GM18502 (cell line): ENCODE measurements at regions not wholly inside any gene's neighbourhood (a gene's known extent, or its start where the extent isn't known, plus 50 kb on each side); places are given as distances from the start of the nearest gene placed in this dataset.

Source experiments
- ATAC-seq: cut with Tn5 transposase; IDR thresholded peaks from one replicate; pipeline ENCODE4 v1.9.1; 2021; ENCODE audit warnings: mild to moderate bottlenecking; ENCODE audit not compliant: unreplicated experiment, poor library complexity

DNA sequence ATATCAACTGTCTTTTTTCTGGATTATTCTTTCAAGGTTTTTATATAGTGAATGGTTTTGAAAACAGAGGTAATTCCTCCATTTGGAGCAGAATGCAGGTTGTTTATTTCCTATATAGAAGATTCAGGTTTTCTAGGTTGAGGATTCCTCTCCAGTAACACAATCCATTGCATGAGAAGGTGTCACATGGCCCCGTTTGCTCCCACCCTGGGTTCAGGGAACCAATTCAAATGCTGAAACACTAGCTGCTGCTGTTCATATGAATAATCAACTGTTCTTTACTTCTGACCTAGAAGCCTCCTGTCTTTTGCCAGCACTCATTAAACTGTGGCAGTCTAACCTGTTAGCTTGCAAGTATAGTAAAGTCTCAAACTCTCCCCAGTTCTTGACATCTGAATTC lies 1316.9 kb upstream of the TENM3 start:
- no peak for ATAC-seq

DNA sequence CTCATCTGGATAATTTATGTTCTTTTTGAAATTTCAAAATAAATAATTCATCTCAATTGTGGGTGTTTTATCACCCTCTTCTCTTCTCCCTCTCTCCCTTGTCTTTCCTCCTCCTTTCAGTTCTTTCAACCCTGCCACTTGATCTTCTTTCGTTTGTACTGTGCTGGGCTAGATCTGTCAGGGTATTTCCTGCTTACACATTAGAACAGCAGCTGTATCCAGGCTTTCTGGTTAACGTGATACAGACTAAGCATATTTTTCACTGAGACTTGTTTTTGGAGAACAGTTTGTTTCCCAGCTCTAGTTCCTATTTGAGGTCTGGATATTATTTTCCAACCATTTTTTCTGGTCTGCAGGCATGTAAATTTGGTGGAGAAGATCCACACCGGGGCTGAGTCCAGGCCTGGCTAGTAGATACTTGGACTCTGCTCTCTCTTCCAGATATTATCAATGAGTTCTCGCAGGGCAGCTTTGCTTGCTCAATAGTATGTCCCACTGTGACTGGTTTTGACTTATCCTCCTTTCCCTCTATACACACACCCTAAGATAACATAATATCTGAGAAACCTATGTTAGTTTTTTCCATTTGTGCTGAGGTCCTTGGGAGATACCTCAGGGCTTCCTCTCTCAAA lies 1310.7 kb upstream of the TENM3 start:
- ATAC-seq, result no peak

DNA sequence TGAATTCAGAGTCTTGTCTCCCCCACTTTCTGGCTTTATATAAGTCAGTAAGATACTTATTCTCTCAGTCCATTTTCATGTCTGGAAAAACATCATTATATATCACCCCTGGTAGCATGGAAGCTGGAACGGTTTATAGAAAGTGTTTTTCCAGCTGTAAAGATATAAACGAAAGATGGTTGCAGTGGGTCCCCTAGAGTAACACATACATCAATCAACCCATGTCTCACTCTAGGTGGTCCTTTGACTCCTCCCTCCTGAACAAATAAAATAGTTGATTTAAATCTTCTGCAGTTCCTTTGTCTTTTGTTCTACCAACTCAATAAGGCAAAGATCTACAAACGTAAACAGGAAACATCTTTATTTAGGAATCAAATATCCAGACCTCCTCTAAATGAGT lies 1306.1 kb upstream of the TENM3 start:
- no peak for ATAC-seq

DNA sequence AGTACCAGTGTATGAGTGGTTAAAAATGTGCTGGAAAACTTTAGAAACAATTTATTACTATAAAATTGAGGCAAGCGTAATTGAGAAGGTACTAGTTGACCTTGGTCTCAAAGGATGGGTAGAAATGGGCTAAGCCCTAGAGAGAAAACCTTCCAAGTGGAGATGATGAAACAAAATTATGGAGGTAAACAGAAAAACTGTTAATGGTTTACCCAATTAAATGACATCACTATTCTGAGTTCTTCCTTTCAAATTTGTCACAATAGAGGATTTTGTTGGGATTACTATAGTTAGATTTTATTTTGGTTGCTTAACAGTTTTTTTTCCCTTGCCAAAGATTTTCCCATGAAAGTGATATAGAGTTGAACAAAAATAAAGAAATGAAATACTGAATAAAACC lies 1302.5 kb upstream of the TENM3 start:
- no peak for ATAC-seq

DNA sequence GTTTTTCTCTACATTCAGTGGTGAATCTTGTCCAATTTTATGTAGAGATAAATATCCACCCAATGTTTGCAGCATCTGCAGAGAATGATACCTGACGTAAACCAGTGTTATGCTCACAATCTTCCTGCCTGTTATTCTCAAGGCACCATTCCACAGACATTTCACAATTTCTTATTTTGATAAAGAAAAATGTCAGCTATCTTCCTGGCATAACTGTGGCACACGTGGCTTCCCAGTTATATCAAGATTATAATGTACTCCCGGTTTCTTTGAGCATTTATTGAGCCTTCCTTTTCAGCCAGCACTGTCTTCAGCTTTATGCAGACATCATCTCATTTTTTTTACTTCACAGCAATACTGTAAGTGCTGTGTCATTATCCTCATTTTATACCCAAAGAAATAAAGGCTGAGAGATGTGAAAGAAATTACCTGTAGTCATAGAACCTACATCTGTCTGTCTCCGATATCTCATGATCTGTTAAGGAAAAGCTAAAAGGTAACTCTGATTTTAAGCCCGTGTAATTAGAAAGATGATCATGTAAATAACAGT lies 1300.8 kb upstream of the TENM3 start:
- ATAC-seq, result no peak

DNA sequence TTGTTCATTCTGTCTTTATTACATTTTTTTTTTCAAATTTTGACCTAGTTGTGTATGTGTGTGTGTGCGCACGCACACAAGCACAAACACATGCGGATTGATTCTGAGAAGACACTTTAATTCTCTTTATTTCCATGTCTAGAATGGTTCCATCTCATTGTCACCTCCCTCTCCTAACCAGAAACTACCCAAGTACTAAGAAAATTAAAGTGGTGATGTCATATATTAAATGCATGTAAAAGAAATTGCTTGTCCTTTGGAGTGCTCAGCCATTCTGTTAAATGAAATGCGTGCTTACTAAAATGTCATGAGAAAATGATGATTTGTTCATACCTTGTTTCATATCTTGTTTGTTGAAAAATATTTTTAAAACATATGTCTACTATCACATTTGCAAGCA lies 1297.0 kb upstream of the TENM3 start:
- no peak for ATAC-seq

DNA sequence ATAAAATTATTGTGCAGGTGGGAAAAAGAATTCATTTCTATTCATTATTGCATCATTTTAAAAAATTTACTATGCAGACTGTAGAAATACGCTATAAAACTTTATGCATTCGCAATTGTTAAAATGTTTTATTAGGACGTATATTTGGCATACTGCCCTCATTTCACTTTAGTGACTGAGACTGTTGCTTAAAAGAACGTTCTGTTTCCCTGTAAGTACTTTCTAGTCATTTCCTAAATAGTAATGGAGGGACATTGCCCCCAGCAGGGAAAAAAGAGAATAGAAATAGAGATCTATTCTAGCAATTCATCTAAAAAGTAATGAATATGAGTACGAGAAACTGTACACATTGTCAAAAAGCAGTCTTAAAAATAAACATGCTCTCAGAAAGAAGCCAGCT lies 1295.8 kb upstream of the TENM3 start:
- no peak for ATAC-seq

DNA sequence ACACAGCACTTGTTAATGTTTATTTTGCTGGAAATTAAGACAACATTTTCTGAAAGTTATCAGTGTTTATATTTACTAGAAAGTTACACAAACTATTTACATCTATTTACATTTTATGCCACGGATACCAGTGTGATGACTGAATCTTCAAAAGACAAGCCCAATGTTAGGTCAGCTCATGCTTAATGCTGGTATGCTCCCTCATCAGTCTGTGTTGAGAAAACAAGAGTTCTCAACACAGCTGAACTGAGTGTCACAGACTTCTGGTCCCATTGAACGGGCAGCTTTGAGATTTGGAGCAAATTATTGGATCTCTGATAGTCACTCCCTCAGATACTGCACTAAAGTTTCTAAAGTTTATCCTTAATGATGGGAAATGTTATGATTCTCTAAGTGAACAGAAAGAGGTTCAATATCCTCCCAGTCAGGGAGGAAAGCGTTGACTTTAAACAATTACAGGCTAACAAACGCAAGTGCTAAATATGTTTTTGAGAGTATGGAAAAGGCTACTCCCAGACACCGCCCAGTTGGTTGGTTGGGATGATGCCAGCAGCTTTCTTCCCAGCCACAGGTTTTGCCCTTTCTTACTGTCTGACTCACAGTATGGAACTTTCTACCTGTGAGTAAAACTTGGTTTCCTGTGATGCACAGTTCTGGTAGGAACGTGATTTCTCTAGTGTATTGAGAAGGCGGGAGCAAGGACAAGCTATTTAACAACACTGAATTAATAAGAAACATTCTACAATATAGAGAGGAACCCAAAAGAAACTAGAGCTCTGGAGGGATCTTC lies 1293.6 kb upstream of the TENM3 start:
- ATAC-seq, result no peak

DNA sequence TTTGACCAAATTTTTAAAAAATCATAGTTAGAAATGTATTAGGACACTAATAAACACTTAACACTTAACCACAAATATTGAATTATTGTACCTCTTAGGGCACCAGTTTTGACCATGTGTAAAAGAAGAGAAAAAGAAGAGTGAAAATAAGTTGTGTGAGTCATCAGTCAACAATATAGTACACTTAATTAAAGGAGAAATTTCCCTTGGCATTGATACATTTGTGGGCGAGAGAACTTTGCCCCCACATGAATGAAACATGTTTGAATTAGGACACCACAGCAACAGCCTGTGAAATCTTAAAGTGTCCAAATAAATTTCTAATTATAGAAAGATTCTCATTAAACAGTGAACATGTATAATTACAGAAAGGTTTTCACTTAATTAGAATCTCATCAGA lies 1292.8 kb upstream of the TENM3 start:
- ATAC-seq, result no peak

DNA sequence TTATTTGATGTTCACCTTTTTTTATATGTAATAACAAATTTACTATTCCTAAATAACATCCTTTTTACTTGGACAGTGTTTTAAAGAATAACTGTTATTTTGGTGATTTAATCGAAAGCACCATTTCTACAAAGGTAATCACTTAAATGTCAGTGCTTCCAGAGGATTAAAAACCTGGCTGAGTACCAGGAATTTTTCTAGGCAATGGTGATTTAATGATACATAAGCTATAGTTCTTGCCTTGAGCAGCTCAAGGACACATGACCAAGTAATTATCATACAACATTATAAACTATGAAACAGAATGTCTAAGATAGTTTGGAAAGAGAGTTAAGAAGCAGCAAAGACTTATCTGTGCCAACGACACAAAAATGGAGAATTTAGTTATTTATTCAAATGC lies 1291.9 kb upstream of the TENM3 start:
- no peak for ATAC-seq

DNA sequence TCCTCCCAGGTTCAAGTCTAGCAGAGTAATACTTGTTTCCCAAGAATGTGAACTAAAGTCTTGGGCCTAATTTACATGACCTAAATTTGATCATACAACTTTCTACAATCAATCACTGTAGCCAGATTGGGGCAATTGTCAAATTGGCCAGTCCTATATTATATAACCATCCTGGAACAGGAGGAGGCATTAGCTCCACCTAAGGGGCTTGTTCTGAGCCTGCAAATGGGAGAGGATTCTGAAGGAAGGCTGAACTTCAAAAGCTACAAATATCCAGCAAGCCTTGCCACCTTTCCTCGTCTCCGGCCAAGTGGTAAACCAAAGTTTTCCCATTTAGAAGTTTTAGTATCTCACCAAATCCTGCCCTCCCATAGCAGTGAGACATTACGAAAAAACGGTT lies 1289.6 kb upstream of the TENM3 start:
- ATAC-seq, result no peak

DNA sequence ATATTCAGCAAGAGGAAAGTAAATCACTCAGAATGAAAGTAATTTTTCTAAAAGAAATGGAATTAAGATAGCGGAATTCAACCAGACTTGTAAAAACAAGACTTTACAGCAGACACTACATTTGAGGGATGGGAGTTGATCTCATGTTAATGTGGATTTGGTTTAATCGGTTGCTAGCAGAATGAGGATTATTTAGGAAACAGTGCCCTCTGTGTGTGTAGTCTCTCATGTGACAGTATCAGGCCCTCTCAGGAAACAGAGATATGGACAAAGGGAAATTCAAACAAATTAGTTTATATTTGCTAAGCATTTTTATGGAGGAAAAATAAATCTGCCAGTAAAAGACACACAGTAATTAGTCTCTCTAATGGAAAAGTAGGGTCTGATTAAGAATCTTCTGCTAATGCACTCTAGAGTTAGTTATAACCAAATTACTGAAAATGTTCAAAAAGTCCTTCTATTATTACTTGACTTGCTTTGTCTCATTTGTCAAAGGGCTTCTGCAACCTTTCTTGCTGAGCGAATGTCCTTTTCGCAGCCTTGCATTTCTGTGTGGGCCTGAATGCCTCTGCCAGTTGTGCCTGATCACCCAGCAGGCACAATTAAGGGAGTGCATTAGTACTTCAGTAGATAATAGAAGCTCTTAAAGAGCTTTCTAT lies 1282.3 kb upstream of the TENM3 start:
- ATAC-seq, result no peak

DNA sequence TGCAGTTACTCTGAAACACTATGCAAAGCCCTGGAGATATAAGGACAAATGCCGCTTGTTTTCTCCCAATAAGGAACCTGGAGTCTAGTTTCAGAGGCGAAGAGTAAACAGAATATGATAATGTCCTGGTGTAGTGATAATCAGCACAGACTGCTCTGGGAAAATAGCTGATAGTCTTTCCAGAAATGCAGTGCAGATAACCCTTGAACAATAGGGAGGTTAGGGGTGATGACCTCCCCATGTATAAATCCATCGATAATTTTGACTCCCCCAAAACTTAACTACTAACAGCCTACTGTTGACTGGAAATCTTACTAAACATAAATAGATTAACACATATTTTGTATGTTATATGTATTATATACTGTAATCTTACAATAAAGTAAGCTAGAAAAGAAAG lies 1280.9 kb upstream of the TENM3 start:
- ATAC-seq, result no peak

DNA sequence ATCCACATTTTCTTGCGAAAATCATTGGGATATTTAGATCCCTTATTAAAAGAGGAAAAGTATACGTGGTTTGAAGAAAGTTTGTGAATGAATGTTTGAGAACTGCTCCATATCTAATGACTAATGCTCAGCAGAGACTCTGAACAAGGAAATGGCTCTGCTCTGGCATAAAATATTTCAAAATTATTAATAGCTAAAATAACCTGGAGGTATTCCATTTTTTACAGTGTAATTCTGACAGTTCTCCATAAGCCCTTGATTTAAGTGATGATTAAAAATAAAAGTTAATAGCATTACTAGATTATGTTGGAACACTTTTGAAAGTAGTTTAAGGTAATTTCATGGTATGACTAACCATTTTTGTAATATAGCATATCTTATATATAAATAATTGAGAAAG lies 1276.9 kb upstream of the TENM3 start:
- no peak for ATAC-seq

DNA sequence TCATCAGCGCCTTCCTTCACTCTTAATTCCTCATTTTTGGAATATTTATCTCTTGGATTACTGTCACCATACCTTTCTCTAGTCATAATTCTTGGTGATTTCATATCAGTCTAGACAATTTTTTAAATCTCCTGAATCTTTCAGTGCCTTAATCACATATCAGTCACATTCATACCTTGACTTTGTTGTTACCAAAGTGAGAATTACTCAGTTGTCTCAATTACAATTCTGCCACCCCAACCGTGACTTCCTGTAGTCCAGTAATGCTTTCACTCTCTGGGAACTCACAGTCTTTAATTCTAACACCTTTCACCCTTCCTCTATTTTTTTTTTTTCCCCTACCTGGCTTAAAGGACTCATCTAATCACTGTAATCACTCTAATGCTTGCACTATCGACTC lies 1275.3 kb upstream of the TENM3 start:
- no peak for ATAC-seq

DNA sequence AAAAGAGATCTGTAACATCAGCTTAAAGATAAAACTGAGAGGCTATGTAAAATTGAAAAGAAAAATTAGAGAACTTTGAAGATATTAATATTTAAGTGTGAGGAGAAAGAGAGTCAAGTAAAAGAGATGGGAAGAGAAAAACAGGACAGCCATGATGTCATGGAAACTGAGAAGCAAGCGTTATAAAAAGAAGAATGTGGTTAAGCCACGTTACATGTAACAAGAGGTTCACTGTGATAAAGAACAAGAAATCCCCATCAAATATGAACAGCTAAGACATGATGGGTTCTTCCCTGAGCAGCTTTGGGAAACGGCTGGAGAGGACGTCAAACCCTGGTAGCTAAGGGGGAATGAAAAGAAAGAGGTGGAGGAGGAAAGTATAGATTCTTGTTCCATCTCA lies 1269.3 kb upstream of the TENM3 start:
- ATAC-seq, result no peak

DNA sequence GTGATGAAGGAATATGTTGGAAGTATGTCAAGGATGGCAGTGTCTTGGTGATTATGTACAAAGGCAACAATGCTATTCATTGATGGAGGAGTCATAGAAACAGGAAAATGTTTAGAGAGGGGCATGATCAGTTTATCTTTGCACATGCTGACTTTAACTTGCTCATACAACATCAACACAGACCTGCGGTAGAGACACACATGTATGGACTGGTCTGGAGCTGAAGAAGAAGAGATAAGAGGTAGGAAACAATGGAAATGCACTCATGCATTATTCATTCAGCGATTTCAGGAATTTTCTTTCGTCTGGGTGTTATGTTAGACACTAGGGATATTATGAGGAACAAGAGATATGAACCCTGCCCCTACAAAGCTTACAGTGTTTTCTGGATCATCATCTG lies 1252.3 kb upstream of the TENM3 start:
- ATAC-seq, result no peak

DNA sequence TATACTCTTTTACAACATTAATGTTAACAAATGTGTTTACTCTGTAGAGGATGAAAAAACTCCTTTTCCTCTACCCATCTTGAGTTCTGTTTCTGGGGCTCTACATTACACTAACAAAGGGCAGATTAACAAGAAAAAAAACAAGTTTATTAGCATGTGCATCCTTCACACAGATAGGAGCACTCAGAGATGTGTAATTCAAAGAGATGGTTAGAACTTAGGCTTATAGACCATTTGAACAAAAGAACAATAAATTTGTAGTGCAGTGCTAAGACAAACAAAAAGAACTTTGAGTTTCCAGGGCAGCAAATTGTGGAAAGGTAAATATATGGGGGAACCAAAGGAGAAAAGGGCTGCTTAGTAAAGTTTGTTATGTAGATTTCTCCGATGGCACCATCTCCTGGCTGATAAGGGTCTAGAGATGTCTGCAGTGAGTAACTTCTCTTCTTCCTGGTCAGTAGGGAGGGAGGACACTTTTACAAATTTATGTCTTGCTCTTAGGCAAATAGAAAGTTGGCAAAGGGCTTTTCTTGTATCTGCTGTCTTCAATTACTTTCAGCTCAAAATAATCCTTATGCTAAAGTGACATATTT lies 1249.9 kb upstream of the TENM3 start:
- ATAC-seq, result no peak

DNA sequence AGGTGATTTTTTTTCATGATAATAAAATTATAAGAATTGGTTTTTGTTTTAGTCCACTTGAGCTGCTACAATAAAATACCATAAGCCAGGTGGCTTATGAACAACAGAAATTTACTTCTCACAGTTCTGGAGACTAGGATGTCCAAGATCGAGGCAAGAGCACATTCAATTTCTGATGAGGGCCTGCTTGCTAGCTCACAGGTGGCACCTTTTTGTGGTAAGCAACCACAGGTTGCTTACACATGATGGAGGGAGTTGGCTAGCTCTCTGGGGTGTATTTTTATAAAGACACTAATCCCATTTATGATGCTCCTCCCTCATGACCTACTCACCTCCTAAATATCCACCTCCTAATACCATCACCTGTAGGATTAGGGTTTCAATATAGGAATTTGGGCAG lies 1248.5 kb upstream of the TENM3 start:
- ATAC-seq, result no peak

DNA sequence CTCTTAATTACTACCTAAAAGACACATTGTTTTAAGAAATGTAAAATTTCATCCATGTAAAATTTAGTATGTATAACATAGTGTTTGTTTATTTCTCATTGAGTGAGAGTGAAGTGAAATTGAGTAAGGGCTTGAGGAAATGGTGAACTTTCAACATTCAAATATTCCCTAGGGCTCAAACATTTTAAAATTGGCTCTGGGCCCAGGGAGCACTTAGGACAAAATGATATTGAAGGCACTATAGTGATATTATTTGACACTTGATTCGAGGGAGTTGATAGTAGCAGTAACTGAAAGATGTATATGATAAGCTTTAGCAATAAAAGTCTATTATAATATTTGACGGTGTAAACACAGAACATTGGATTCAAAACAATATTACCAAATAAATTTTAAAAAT lies 1244.0 kb upstream of the TENM3 start:
- ATAC-seq, result no peak

DNA sequence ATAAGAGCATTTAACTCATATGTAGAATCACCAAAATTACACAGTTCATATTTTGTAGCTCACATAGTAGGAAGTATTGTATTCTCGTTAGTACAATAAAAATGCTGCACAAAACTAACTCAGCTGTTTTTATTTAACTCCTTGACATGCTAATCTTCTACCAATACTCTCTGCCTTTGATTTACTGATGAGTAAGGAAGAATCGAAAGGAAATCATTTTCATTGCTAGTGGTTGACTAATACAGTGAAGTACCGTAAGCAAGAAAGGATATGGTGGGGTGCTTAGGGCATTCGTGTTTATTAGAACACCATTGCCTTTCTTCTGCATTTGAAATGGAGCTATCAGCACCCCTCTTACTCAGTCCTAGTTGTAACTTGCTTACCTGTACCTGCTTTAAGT lies 1239.1 kb upstream of the TENM3 start:
- no peak for ATAC-seq
